ENCODE measurements at regions not wholly inside any gene's neighbourhood (a gene's known extent, or its start where the extent isn't known, plus 50 kb on each side); places are given as distances from the start of the nearest gene placed in this dataset.

DNA sequence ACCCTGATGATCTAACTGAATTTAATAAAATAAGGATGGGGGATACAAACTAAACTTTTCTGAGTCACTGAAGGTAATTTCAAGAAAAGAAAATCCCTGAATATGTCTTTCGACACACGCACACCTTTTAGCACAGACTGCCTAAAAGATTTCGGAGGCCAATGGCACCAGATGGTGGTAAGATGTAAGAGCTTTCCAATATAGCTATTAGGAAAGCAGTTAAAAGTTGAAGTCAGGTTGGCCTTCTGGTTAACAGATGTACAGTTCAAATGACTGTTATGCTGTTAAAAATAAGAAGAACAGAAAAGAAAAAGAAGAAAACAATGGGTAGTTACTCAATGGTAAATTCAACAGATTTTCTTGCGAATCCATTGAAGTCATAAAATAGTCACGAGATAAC, 80.7 kb upstream of the KRR1 start:
- FAIRE-seq (no peak), DNase-seq (ENCODE audit: low spot score in 2 of 2) (no peak)

DNA sequence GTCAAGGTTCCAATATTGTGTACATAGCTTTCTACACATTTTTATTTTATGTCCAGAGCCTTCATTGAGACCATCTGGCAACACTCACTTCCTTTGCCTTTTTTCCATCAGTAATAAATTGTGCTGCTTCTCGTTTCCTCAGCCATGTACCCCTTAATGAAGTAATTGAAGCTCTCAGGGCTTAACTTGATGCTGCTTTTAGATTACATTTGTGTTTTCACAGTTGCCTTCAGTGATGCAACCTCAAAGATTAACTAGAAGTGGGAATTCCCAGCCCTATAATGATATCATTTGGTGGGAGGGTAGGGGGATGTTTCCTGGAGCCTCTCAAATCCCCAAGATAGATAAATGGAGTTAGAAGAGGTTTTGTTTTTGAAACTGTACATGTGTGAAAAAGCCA, 80.2 kb upstream of the KRR1 start:
- DNase-seq (ENCODE audit: low spot score in 2 of 2) (no peak), FAIRE-seq (no peak)

DNA sequence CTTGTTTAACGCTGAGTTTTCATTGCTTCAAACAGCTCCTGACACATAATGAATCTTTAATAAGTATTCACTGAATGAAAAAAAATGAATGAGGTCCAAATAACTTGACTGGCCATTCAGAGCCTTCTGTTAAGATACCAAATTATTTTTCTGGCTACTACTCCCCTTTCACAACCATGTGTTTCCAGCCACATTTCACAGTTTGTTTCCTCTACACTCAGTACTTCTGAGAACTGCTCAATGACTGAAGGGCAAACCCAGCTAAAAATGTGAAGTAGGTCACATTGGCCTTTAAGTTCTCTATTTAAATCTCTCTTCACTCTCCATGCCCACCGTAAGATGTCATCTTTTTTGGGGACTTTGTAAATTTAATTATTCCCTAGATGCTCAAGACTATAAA, 78.4 kb upstream of the KRR1 start:
- no peak for DNase-seq (ENCODE audit: low spot score in 2 of 2)
- FAIRE-seq = no peak

DNA sequence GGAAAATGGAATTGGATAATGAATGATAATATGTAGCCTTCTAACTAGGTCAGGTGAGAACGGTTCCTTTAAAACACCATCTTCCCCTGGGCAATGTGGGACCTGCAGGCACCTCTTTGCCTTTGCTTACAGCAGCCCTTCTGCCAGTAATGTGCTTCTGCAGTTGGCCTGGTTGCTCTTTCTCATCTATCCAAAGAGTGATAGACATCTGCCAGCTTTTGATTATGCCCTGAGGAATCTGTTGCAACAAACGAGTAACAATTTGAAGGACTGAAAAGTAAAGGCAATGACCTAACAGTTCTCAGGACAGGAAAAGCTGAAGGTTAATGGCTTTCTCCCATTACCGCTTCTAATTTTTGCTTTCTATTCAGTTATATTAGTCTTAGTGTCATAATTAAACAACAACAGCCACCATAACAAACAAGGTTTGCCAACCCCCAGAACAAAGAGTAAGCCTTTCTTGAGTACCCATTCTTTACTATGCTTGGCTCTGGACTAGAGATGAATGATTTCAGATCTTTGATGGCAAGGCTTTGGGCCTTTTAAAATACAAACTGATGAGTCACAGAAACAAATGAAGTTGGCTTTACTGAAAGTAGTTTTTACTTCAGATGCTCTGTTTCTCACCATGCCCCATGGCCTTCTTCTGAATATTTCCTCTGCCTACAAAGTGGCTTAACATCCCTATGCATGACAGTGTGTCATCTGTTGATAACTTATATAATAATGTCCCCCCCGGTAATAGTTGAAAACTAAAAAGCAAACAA, 76.1 kb upstream of the KRR1 start:
- no peak for FAIRE-seq

DNA sequence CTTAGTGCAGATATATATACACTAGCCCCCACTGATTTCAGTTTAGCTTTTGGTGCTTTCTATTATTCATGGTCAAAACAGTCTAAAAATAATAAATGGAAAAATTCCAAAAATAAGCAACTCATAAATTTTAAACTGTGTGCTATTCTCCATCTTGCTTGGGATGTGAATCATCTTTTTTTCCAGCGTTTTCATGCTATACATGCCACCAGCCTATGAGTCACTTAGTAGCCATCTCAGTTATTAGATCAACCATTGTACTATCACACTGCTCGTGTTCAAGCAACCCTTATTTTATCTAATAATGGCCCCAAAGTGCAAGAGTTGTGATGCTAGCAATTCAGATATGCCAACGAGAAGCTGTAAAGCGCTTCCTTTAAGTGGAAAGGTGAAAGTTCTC, 73.9 kb upstream of the KRR1 start:
- FAIRE-seq (no peak), DNase-seq (ENCODE audit: low spot score in 2 of 2) (no peak)

More for the DNA sequence above, 76.1 kb upstream of the KRR1 start:
- no peak for DNase-seq (ENCODE audit: low spot score in 2 of 2)

DNA sequence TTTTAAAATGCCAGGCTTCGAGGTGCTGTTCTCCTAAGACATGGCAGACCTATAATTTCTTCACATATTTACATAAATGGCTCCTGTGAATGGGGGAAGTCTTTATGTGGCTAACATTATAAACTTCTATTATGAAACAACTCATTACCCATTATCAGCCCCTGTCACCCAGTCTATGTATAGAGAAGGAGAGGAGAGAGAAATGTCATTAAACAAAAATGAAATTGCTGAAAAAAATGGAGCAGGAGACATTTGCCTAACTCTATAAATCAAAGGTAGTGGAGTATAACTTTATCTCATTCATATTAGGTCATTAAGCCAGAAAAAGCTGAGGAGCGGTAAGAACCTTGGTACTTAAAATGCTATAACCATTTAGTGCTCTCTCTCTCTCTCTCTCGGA, 71.9 kb upstream of the KRR1 start:
- DNase-seq (ENCODE audit: low spot score in 2 of 2) (no peak), FAIRE-seq (no peak)

DNA sequence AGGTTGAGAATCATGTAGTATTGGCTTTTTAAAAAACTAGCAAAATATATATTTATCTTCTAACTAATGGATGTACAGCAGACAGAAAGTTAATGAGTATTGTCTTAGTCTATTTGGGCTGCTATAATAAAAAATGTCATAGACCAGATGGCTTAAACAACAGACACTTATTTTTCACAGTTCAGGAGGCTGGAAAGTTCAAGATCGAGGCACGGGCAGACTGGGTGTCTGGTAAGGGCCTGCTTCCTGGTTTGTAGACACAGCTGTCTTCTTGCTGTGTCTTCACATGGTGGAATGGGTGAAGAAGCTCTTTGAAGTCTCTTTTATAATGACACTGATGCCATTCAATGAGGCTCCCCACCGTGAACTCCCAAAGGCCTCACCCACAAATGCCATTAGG, 70.1 kb upstream of the KRR1 start:
- DNase-seq (ENCODE audit: low spot score in 2 of 2) (no peak), FAIRE-seq (no peak)

DNA sequence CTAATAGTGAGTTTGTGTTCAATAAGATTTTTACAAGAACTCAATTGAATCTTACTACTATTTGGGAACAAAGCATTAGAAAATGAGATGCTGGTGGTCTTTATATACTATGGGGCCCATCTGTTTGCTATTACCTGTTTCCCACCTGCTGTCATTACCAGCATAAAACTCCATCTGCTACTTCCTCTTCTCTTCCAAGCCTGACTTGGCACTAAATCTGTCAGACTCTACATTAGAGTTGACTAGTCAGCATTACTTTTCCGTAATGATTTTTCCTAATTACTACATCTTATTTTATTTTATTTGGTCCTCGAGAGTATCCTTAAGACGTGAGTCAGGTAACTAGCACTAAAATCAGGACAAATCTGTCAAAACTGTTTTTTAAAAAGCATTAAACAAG, 68.1 kb upstream of the KRR1 start:
- no peak for FAIRE-seq
- no peak for DNase-seq (ENCODE audit: low spot score in 2 of 2)

DNA sequence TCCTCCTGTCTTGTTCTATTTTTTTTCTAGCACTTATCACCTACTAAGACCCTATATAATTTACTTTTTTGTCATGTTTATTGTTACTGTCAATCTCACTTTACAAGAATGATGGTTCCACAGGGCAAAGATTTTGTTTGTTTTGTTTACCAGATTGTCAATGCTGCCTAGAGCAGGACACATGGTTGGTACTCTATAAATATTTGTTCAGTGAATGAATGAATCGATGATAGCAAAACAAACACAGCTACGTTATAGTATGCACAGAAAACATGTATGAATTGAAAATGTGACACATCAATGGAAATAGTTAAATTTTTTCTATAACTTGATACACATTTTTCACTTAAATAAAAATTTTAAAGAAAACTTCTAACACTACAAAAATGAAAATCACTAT, 67.1 kb upstream of the KRR1 start:
- FAIRE-seq = no peak

DNA sequence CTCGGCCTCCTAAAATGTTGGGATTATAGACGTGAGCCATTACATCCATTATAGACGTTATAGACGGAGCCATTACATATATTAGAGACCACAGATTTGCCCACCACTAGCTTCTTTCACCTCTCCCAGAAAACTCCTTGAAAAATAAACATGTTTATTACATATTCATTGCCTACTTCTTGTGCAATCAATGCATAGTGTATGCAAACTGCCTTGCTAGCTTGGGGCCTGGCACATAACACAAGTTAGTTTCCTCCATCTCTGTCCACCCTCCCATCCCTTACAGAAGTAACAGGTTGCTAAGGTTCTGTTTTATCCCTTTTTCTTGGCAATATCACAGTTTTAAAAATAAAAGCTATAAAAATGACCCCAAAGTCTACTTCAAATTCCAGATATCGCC, 66.4 kb upstream of the KRR1 start:
- DNase-seq (ENCODE audit: low spot score in 2 of 2) = no peak
- FAIRE-seq = no peak

More for the DNA sequence above, 67.1 kb upstream of the KRR1 start:
- DNase-seq (ENCODE audit: low spot score in 2 of 2) = no peak

DNA sequence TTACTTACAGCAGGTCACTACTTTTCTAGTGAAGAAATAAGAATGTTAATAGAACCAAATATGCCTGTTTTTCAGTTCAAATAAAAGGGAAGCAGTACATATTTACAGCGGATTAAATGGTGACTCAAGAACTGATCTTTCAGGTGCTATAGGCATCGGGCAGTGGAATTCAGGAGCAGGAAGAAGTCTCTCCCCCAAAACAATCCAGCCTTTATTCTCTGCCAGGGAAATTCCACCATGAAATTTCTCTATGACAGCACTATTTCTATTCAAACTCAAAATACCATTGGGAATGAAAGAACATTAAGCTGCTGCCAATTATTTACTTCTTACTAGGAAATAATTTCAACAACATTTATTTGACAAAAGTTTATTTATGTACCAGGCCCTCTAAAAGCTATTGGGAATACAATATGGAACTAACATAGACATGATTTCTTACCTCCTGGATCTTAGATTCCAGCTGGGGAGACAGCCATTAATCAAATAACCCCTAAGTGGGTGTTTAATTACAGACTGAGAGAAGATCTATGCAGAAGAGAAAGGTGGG, 60.3 kb upstream of the KRR1 start:
- DNase-seq (ENCODE audit: low spot score in 2 of 2) = no peak
- FAIRE-seq = no peak

DNA sequence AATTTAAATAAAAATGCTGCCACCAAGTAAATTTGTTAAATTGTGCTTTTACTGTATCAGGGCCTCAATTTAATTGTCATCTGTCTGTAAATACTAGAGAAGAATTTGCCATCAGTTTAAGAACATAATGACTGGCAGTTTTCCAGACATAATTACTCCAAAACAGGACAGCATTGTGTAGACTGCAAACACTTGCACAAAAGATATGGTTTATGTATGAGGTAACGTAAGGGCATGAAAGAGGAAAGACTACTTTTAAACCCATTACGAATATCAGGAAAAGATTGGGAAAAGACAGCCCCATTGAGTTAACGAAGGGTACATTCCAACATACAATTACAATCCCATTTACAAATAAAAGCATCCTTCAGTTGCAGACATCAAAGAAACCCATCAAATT, 59.8 kb upstream of the KRR1 start:
- FAIRE-seq (no peak), DNase-seq (ENCODE audit: low spot score in 2 of 2) (no peak)

DNA sequence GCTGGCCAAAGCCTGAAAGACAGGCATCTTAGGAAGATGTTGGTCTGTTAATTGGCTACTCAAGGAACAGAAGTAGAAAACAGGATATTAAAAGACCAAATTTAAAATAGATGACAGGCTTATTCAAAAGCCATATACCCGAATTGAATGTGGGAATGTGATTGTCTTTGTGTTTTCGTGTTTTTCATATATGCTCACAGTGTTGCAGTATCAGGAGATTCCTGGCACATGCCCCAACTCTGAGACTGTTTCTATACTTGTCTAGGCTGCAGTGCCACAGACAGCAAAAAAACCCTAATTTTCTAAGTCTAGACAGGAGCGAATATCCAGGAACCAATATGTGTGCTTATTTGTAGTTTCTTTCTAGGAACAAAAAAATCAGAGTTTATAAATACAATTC, 57.4 kb upstream of the KRR1 start:
- DNase-seq (ENCODE audit: low spot score in 2 of 2) (no peak), FAIRE-seq (no peak)

DNA sequence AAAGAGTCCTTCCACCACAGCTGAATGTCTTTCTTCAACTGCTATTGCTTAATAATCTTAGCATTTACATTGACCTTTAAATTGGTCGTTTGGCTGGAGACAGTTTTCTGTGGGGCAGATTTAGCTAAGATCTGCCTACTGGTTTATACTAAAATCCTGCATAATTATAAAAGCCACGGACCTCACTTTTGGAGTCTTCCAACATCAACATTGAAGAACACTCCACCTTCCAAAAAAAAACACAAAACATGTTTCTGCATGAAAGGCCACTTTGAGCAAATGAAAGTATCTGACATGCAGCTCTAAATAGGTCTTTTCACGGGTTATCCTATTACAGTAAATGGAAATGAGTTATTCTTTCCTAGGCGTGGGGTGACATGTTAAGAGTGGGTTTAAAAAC, 57.0 kb upstream of the KRR1 start:
- FAIRE-seq (no peak), DNase-seq (ENCODE audit: low spot score in 2 of 2) (no peak)

DNA sequence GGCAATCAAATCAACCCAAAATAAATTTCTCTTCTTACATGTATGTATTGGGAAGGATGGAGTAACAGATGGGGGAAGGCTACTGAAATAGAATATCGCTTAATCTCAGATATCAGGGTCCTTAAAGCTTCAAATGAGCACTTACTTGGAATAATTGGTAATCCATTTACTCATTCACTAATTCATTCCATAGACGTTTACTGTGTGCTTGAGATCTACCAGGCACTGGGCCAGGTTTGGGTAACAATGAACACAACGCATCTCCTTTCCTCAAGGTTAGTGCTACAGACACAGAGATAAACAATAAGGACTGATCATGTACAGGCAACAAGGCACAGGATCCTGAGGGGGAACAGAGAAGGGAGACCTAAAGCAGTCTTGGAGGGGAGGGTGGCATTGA, 54.4 kb upstream of the KRR1 start:
- FAIRE-seq (no peak), DNase-seq (ENCODE audit: low spot score in 2 of 2) (no peak)

DNA sequence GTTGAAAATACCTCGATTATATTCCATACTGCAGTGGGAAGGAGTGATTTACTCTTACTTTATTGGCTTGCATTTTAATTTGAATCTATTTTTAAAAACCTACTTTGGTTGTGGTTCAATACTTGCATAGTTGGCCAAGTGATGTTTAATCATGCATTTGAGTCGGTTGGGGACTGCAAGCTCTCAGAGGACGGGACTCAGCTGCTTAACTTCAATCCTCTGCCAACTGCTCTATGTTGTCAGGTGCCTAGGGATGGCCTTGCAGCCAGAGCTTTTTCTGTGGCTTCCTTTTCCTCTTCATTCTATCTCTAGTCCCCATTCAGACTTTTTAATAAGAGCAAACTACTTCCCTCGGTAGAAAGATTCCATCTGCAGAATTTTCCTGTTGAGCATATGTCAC, 53.4 kb upstream of the KRR1 start:
- no peak for FAIRE-seq
- DNase-seq (ENCODE audit: low spot score in 2 of 2) = no peak

DNA sequence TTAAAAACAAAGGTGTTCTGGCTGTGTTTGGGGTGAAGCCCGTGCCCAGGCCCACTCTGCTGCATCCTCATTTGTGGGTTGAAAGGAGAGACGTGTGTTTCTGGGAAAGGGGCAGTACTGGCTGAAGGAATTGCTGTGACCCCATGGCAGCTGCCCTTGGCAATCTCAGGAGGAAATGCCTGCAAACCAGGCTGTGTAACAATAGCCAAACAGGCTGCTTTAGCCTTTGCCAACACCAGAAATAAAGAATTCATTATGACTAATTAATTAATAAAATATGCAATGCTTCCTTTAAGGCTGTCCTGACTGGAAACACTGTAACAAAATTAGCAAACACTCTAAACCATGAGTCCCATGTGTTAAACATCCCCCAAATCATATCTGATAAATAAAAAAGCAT, 53.0 kb upstream of the KRR1 start:
- no peak for FAIRE-seq
- DNase-seq (ENCODE audit: low spot score in 2 of 2) = no peak

DNA sequence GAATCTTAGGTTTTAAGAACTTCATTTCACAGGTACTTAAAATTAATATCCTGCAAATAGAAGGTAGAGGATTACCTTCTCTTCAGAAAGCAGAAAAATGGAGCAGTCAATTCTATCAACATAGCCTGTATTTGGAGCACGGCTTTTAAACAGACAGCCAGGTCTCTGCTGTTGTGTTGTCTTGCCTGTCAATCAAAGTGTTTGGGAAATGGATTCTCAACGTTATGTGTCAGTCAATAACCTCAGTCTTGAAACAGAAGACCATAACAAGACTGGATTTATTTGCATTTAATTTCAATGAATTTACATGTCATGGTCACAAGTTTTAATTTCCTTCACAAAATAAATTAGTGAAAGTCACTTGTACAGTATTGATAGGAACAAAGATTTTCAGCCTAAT, 51.9 kb upstream of the KRR1 start:
- FAIRE-seq (no peak), DNase-seq (ENCODE audit: low spot score in 2 of 2) (no peak)

DNA sequence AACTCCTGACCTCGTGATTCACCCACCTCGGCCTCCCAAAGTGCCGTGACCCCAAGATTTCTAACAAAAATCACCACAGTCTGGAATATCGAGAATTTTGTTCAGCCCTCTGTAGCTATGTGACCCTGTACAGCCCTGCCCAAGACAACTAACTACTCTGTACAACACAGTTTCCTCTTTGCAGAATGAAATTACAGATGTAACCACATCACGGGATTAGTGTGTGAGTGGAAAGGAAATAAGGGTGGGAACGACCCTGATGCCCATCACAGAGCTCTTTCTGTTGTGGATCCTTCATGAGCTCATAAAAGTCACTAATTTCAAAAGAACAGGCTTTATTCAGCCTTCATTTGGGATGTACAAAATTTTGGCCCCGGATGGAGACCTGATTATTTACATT, 50.5 kb upstream of the KRR1 start:
- FAIRE-seq (no peak), DNase-seq (ENCODE audit: low spot score in 2 of 2) (no peak)
